GM19467 (cell line): ENCODE measurements at regions not wholly inside any gene's neighbourhood (a gene's known extent, or its start where the extent isn't known, plus 50 kb on each side); places are given as distances from the start of the nearest gene placed in this dataset.
"Not testable (repeated sequence)": the region's sequence is repeated elsewhere in the genome, so short reads cannot be mapped to it uniquely, and the experiment has no call there.

ENCODE experiments used
- ATAC-seq: cut with Tn5 transposase; IDR thresholded peaks from one replicate; pipeline ENCODE4 v1.9.1; 2021; ENCODE audit warnings: mild to moderate bottlenecking, moderate library complexity; ENCODE audit not compliant: unreplicated experiment

DNA sequence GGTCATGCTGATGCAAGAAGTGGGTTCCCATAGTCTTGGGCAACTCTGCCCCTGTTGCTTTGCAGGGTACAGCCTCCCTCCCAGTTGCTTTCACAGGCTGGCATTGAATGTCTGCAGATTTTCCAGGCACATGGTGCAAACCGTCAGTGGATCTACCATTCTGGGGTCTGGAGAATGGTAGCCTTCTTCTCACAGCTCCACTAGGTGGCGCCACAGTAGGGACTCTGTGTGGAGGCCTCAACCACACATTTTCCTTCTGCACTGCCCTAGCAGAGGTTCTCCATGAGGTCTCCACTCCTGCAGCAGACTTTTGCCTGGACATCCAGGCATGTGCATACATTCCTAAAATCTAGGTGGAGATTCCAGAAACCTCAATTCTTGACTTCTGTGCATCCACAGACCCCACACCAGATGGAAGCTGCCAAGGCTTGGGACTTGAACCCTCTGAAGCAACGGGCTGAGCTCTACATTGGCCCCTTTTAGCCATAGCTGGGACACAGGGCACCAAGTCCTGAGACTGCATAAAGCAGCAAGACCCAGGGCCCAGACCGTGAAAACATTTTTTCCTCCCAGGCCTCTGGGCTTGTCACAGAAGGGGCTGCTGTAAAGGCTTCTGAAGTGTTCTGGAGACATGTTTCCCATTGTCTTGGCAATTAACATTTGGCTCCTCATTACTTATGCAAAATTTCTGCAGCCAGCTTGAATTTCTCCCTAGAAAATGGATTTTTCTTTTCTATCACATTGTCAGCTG is 466.2 kb upstream of the PBX1 start:
- ATAC-seq = no peak

DNA sequence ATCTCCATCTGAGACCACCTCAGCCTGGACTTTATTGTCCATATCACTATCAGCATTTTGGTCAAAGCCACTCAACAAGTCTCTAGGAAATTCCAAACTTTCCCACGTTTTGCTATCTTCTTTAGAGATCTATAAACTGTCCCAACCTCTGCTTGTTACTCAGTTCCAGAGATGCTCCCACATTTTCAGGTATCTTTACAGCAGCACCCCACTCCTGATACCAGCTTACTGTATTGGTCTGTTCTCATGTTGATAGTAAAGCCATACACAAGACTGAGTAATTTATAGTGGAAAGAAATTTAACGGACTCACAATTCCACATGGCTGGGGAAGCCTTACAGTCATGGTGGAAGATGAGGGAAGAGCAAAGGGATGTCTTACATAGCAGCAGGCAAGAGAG is 465.4 kb upstream of the PBX1 start:
- no peak for ATAC-seq

DNA sequence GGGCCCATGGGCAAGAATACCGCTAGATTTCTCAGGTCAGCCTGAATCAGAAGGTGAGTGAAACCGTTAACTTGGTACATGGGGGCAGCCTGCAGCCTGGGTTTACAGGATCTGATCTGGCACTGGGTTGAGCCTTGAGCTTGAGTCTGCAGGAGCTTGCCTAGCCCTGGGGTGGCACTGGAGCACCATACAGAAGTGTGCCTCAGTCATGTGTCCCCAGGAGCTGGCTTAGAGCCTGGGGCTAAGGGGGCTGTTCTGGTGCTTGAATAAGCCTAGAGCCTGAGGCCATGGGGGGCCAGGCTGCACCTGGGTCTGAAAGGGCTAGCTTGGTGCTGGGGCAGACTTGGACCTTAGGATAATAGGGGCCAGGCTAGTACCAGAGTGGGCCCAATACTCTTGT is 457.2 kb upstream of the PBX1 start:
- ATAC-seq = no peak

DNA sequence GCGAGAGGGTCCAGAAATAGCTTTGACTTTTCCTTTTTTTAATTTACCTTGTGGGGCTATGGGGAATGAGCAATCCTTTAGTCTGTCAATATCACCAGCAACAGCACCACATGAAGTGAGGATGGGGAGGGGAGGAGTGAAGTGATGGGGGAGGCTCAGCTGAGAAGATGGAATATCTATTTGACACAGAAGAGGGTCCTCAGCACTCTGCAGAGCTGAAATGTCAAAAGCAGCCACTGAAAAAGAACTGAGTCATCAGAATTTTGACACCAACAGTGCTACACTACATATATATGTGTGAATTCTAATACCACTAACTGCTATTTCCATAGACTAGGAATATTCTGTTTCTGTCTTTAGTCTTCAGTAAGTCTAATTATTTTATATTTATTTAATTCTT is 427.0 kb upstream of the PBX1 start:
- no peak for ATAC-seq

DNA sequence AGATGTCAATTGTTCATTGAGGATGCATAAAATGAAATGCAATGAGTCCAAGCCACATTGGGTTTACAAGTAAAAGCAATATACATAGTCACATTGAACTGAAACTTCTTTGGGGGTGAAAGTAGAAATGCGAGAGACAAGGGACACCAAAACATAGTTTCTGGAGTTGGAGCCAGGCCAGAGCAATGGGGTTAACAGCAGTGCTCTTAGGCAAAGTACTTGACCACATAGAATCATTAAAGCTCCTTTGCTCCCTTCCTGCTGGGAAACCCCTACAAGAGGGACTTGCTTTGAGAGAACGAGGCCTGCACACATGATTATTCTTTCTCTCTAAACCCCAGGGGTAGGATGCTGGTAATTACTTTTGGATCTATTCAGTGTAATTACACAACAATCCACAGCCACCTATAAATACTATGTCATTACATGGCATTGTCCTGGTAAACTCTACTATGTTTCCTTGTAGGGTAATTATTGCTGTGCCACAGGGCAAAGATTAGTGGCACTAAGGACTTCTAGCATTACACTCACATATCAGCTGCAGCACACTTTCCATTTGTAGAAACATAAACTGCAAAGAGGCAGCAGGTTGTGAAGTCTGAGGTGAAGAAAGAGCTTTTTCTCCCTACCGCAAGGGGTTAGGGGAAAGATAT is 421.6 kb upstream of the PBX1 start:
- no peak for ATAC-seq

DNA sequence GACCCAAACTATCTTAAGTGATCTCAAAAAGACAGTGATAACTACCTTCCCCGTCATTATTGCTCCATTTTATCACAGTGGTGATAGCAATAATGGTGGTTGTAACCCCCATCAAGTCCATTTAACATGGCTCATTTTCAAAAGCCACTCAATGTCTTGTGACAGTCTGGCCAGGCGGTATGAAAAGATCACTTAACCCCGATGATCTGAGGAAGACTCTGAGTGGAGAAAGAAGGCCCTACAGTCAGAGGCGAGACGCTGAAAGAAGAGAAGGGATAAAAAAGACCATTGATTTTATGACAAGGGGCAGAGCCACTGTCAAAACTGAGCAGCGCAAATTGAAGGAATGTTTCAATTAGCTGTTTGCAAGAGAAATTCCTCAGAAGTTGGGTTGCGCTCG is 417.2 kb upstream of the PBX1 start:
- no peak for ATAC-seq

DNA sequence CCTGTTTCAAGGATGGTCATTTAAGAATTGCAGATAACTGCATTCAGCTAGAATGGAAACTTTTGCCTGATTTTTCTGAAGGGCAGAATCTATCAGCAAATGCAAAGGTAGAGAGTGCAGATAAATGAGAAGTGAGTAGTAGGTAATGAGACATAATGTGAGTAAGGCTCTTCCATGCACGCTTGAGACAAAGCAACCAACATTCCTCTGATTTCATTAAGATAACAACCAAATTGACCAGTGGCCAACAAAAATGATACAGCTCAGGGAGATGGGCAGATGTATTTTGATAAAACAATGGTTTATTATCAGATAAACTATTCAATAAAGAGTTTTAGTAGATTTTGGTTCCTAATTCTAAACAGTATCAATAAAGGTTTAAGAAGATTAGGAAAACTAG is 404.4 kb upstream of the PBX1 start:
- no peak for ATAC-seq

DNA sequence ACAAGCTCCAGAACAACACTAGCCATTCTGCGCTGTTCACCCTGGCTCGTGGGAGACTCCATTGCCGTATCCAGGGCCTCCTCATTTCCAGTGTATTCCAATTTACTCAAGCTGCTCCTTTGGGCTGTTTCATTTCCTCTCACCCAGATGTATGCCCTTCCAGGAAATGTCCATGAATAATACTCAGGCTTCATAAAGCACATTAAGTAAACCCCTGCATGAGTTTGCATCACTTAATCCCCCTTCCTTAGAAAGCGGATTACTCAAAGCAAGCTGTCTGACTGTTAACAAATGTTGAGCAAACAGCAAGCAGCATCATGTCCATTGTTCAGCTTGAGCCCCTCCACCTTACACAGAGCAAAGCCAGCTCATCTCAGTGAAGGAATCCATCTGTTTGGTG is 403.6 kb upstream of the PBX1 start:
- ATAC-seq = no peak

DNA sequence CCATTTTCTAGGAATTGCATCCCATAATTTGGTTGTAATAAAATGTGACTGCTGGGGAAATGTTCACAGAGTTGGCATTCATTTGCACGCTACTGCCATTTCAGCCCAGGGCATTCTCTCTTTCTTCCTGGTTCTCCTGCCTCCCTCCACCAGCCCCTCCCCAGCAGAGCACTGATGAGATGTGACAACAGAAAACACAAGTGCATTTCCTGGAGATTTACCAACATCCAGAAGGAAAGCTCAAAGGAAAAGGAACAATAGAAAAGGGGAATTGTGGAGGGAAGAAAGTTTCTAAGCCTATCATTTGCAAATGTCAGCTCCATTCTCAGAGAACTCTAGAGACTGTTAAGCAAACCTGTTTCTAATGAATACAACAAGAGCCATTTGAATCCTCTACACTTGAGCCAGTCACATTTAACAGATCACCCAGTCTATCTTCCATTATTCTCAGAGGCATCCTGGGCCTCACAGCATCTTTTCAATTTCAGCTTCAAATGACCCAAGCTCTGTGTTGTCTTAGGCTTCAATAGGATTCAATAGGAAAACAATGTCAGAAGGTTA is 395.6 kb upstream of the PBX1 start:
- ATAC-seq = no peak

DNA sequence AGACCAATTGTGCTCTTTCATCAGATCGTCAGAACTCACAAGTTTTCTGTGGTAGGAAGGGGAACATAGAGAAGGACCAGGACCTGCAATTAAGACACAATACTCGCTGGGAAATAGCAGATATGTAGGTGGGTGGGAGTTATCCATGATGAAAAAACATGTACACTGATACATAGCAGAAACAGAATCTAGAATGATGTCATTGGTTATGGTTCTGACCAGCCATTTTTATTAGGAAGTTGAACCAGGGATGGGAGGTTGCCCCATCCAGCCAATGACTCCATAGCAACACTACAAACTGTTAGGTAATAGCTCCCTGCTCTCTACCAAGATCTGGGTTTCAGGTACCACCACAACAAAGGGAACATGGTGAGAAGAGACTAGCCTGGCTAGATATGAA is 393.5 kb upstream of the PBX1 start:
- no peak for ATAC-seq

DNA sequence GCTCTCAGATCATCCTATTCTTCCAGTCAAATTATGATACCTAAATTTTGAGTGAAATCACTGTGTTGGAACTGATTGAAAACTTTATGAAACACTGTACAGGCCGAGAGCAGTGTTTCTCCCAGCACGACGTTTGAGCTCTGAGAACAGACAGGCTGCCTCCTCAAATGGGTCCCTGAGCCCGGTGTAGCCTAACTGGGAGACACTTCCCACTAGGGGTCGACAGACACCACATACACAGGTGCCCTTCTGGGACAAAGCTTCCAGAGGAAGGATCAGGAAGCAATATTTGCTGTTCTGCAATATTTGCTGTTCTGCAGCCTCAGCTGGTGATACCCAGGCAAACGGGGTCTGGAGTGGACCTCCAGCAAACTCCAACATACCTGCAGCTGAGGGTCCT is 392.5 kb upstream of the PBX1 start:
- ATAC-seq = not testable (repeated sequence)

DNA sequence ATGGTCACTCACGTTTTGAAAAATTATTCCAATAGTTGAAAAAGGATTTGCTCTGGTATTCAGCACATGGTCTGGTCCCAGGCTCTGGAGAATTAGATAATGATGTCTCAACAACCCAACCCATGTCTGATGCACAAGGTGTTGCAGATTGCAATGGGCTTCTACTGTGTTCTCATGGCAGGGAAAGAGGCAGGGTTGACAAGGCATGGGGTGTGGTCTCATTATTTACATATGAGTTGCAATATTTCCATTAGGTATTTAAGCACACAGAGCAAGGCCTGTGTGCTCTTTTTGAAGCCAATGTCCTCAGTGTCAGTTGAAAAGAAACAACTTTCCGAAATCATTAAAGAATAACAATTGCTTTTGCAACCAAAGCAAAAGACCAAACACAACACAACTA is 381.9 kb upstream of the PBX1 start:
- no peak for ATAC-seq

DNA sequence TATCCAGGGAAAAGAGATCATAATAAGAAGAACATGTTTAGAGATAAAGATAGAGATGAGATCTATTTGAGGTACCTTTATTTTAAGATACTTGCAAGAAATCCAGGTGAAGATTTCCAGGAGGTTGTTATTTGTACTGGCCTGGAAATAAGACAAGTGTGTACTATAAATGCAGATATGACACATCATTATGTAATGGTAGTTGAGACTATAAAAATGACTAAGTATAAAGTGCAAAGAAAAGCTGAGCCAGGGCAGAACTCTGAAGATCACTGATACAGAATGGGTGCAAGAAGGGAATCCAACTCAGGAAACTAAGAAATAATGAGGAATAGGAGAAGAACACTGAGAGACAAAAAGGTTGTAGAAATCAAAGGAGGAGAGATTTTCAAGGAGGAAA is 378.2 kb upstream of the PBX1 start:
- no peak for ATAC-seq

DNA sequence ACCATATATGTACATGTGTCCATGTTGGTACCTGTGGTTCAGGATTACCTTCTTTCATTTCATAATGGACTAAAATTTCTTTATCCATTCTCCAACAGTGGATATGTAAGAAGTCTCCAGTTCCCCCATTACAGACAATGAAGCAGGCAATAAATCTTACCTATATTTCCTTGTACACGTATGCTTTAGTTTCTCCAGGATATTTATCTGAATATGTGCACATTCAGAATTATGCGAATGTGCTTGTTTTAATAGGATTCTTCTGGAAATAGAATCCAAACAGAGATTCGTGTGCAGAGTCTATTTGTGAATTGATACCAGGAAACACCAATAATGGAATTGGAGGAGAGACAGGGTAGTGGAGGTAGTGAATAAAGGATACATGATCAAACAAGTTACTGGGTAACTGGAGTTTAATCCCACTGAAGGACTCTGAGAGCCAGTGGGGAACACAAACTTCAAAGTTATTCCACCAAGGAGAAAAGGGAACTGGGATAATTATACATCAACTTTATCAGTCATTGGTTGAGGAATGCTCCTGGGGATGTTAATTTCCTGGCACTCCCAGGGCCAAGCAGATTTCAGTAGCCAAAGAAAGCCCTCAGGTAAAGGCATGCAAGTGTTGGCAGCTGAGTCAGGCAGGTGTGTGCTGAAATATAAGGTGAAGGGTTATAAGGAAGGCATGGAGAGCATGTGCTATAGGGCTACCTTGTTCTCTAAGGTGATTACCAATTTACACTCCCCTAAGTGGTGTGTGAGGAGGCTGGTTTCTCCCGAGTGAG is 374.9 kb upstream of the PBX1 start:
- ATAC-seq = no peak

DNA sequence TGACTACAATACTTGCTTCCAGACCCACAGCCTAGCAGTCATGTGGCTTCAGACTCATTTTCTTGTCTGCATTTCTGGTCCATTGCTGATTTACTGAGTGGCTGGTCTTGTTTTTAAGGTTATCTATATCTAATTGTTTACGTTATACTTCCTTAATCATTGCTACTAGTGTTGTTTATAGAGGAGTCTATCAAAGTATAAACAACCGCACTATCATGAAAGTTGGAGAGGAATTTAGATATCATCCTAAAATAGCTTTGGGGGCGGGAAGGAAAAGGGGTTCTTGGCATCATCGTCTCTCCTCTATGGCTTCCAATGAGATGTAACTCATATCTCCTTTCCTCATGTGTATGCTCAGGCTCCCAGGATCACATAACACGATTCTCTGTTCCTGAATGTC is 372.1 kb upstream of the PBX1 start:
- no peak for ATAC-seq

DNA sequence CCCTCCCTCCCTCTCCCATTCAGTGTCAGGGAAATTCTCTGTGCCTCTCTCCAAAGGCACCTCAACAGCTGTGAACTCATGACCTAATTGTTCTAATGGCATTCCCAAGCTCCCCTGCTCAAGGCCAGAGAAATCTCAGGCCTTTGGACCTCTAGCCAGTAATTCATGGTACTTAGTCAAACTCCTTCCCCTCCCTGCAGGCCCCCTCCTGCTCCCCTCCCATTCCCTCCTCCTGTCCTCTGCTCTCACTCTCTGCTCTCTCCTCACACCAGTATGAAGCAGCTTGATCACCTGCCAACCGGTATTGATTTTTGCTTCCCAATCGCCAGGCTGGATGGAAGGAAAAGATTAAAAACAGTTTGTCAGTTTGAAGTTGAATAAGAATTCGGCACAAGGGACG is 370.5 kb upstream of the PBX1 start:
- no peak for ATAC-seq

DNA sequence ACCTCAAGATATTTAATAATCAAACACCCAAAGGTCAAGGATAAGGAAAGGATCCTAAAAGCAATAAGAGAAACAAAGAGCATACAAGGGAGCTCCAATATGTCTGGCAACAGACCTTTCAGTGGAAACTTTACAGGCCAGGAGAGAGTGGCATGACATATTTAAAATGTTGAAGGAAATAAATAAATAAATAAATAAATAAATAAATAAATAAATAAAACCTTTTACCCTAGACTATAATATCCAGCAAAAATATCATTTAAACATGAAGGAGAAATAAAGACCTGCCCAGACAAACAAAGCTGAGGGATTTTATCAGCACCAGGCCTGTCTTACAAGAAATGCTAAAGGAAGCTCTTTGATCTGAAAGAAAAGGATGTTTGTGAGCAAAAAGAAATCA is 367.8 kb upstream of the PBX1 start:
- ATAC-seq = no peak

DNA sequence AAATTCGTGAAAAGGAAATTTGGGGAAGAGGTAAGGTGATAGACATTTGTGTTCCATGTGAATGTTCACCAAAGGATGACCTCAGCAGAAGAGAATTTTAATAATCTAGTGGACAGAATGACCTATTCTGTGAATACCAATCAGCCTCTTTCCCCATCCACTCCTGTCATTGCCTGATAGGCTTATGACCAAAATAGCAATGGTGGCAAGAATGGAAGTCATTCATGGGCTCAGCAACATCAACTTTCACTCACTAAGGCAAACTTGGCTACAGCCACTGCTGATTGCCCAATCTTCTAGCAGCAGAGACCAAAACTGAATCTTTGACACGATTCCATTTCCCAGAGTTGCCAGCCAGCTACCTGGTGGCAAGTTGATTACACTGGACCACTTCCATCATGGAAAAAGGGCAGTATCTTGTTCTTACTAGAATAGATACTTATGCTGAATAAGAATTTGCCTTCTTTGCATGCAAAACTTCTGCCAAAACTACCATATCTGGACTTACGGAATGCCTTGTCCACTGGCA is 348.7 kb upstream of the PBX1 start:
- ATAC-seq = no peak

DNA sequence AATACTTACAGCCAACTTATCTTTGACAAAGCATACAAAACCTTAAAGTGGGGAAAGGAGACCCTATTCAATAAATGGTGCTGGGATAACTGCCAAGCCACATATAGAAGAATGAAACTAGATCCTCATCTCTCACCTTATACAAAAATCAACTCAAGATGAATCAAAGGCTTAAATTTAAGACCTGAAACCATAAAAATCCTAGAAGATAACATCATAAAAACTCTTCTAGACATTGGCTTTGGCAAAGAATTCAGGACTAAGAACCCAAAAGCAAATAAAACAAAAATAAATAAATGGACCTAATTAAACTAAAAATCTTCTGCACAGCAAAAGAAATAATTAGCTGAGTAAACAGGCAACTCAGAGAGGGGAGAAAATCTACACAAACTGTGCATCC is 335.6 kb upstream of the PBX1 start:
- ATAC-seq = no peak

DNA sequence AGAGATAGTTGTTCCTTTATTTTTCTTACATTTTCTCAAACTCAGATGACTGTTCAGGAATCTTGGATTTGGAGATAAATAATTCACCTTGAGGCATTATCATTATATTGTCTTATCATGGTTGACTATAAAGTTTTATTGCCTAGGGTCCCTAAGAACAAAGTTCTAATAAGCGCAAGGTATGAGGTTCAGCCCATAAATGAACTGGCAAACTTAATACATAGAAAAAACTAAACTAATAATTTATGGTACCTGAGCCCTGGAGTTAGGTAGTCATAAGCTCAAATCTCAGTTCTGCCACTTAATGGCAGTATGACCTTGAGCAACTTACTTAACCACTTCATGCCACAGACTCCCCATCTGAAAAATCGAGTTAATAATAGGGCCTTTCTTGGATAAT is 334.0 kb upstream of the PBX1 start:
- ATAC-seq = no peak

DNA sequence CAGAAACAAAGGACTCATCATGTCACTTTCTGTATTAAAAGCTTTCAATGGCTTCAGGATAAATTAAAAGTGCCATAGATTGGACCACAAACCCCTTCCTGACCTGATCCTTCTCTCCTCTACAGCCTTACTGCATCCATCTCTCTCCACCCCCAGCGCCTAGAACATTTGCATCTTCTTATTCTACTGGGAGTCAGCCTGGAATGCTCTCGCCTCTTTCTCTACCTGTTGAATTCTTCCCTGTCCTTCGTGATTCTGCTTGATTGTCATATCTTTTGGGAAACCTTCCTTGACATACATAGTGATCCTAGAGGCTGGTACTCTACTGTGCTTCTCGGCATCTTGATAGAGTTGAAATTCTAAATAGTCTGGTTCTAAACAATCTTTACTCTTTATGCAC is 332.0 kb upstream of the PBX1 start:
- no peak for ATAC-seq

DNA sequence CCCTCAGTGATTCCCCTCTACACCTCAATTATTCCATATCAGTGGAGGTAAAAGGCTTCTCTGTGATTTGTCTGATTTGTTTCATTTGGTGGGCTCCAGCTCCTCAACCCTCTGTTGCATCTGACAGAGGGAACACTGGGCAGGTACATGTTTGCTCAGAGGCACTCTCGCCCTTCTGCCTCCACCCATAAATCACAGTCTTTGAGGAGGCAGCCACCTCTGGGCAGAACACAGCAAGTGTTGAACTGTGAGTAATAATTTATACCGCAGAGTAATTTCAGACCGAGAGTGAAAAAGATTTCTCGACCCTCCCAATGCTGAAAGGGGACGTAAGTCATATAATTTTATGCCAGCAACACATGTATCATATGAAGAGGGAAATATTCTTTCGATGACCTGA is 330.1 kb upstream of the PBX1 start:
- ATAC-seq = no peak
